NAMALWA (cell line): ENCODE measurements at regions not wholly inside any gene's neighbourhood (a gene's known extent, or its start where the extent isn't known, plus 50 kb on each side); places are given as distances from the start of the nearest gene placed in this dataset.
A peak's percentile ranks its signal among the peaks of the same experiment; 100 is the strongest.
"Not testable (repeated sequence)": the region's sequence is repeated elsewhere in the genome, so short reads cannot be mapped to it uniquely, and the experiment has no call there.

ENCODE experiments used
- DNase-seq: peaks from one replicate; pipeline ENCODE4 v3.0.0-alpha.2; 2015; ENCODE audit warnings: low spot score

DNA sequence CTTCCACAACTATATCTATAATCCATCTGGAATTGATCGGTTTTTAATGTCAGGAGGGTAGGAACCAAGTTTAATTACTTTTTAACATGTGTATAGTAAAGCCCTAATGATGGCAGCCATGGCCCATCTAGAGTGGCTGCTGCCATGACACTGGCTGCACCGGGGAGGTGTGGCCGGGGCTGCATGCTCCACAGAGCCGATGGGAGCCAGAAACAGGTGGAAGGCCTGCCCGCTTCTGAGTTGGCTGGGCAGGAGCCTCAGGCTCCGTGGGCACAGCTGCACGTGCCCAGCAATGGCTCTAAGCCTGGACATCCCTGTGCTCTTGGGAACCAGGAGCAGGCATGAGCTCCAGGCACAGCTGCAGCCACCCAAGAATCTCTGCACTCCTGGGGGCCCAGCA lies 73.0 kb downstream of the GBP6 start:
- no peak for DNase-seq

- not testable (repeated sequence) for DNase-seq
Observed at GRCh38 chr1:89438301-89438700, 74.4 kb downstream of the GBP6 start.

DNA sequence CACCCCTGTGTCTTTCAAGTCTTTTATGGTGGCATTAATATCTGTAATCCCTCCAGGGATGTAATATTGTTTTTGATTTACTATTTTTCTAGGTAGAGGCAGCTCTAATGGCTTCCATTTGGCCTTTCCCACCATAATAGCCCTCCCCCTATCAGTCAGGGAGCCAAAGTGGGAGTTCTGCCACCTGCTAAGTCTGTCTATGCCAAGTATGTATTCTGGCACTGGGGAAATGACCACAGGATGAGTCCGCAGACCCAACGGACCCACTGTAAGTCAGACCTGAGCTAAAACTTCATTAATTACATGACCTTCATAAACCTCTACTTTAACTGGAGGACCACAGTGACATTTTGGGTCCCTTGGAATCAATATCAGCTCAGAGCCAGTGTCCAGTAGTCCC lies 77.1 kb downstream of the GBP6 start:
- no peak for DNase-seq

GRCh38 chr1:89444791-89445190 lies 79.8 kb upstream of the LRRC8B start:
- DNase-seq, result no peak

- no peak for DNase-seq
Observed at GRCh38 chr1:89451011-89451410, 73.6 kb upstream of the LRRC8B start.

GRCh38 chr1:89453123-89453972 lies 71.3 kb upstream of the LRRC8B start:
- DNase-seq, result no peak

- DNase-seq, result peak; percentile 70
Observed at GRCh38 chr1:89454845-89455521, 69.6 kb upstream of the LRRC8B start.

GRCh38 chr1:89457046-89457445 lies 67.6 kb upstream of the LRRC8B start:
- no peak for DNase-seq

DNA sequence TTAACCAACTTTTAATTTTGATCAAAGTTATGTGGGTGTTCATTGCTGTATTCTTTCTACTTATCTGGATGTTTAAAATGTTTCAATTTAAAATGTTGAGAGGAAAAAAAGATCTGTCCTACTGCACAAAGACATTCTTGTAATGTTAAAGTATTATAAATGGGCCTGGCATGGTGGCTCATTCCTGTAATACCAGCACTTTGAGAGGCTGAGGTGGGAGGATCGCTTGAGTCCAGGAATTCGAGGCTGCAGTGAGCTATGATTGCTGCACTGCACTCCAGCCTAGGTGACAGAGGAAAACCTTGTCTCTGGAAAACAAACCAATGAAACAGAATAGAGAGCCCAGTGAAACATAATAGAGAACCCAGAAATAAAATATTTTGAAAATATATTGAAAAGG lies 65.5 kb upstream of the LRRC8B start:
- no peak for DNase-seq

DNA sequence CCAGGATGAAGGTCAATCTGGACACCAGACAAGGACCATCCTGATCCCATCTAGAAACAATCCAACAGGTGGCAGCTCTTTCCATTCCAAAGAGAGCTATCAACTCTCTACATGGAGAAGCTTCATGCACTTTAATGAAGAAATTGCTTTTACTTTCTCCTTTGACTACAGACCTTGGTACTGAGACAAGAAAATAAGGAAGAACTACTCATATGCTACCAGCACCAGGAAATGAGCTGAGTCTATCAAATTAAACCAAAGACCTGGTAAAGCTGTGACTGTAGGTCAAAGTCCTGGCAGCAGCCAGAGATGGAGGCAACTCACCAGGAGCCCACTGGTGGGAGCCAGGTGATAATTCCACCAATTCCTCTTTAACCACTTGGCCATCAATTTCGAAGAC lies 64.3 kb upstream of the LRRC8B start:
- no peak for DNase-seq

DNA sequence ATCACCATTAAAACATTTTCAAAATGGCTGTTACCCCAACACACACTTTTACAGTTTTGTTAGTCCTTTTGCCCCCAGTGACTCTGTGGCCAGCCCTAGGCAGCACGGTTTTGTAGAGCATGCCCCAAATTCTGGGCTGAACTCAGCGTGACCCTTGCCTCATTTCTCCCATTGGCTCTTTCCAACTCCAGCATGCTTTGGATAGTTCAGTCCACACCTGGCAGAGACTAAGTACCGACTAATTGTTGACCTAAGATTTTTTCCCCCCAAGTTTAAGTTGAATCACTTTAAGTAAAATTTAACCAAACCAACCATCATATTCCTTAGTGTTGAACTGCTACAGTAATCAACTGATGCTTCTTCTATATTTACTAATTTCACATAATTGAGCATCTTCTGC lies 62.4 kb upstream of the LRRC8B start:
- no peak for DNase-seq

GRCh38 chr1:89464008-89464407 lies 60.6 kb upstream of the LRRC8B start:
- no peak for DNase-seq

DNA sequence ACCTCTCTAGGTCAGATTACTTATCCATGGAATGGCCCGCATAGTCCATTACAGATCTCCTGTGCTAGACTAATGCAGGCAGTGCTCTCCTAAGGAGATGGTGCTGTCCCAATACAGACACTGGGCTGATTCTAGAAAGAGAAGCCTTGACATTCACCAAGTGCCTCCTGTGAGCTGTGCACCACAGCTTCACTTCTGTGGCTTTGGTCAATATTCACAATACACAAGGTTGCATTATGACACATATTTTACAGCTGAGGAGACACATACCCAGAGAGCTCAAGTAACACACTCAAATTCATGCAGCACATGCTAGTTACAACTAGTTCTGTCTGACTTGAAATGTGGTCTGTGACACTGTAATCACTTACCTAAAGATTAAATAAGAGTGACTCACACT lies 59.4 kb upstream of the LRRC8B start:
- no peak for DNase-seq

DNA sequence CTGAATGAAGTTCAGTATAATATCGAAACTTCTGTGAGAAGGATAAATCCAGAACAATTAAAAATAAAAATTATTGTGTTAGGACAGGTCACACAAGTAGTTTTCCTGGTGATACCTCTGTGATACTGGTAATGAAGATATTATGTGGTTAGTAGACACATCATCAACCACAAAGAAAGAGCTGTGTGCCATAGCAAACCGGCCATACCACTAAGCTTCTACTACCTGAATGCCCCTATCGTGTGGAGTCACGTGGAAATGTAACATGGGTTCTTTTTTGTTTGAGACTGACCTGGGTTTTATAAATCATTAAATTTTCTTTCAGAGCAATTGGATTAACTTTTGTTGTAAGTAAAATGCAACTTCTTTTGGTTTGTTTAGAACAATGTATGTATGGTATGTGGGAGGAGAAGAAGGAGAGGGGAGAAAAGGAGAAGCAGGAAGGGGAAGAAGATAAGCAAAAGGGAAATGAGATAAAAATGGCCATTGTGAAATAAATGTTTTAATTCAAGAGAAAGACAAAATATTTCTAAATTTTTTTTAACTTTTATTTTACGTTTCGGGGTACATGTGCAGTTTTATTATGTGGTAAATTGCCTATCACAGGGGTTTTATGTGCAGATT lies 58.2 kb upstream of the LRRC8B start:
- DNase-seq, result no peak

DNA sequence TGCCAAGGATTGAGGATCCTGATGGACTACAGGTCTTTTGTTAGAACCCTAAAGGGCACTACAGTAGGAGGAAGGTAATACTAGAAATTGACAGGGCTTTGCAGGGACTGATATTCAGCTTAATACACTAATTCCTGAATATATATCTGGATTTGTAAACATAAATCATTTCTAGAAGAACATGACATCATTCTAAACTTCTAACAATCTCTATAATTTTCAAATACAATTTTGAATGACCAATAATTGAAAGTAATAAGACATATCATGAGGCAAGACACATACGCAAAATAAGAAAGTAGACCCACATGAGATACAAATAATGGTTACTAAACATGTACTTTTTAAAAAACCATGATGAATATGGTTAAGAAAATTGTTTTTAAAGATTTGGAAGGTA lies 52.4 kb upstream of the LRRC8B start:
- DNase-seq, result no peak

DNA sequence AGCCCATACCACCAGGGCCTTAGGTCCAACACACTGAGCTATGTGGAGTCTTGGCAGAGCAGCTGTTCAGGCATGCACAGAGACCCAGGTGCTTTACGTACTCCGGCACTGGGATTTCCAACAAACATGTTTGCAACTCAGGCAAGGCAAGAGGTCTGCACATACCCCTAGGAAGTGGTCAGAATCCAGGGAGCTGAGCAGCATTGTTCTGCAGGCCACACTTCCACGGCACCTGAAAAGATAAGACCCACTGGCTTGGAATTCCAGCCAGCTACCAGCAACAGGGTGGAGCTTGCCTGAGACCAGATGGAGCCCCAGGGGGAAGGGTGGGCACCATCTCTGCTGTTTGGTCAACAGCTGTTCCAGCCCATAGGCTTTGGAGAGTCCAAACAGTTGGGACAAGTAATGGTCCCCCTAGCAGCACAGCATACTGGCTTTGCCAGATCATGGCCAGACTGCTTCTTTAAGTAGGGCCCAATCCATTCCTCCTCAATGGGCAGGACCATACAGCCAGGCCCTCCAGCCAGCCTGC lies 51.7 kb upstream of the LRRC8B start:
- DNase-seq, result no peak
